ENCODE measurements at regions not wholly inside any gene's neighbourhood (a gene's known extent, or its start where the extent isn't known, plus 50 kb on each side); places are given as distances from the start of the nearest gene placed in this dataset.

- TF ChIP-seq, protein P1, sequence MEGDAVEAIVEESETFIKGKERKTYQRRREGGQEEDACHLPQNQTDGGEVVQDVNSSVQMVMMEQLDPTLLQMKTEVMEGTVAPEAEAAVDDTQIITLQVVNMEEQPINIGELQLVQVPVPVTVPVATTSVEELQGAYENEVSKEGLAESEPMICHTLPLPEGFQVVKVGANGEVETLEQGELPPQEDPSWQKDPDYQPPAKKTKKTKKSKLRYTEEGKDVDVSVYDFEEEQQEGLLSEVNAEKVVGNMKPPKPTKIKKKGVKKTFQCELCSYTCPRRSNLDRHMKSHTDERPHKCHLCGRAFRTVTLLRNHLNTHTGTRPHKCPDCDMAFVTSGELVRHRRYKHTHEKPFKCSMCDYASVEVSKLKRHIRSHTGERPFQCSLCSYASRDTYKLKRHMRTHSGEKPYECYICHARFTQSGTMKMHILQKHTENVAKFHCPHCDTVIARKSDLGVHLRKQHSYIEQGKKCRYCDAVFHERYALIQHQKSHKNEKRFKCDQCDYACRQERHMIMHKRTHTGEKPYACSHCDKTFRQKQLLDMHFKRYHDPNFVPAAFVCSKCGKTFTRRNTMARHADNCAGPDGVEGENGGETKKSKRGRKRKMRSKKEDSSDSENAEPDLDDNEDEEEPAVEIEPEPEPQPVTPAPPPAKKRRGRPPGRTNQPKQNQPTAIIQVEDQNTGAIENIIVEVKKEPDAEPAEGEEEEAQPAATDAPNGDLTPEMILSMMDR (IDR thresholded peaks at IDR 0.05; ENCODE audit: insufficient read depth, low read length): no peak
- no peak for TF ChIP-seq POLR2AphosphoS5 (IDR thresholded peaks at IDR 0.05; ENCODE audit: low read depth)
- TF ChIP-seq SPI1 (IDR thresholded peaks at IDR 0.05; ENCODE audit: borderline replicate concordance, low read depth): no peak
- TF ChIP-seq REST (IDR thresholded peaks at IDR 0.05; ENCODE audit: insufficient replicate concordance, low read depth): no peak
Observed at GRCh38 chr10:31709028-31709427, 219.6 kb downstream of the ARHGAP12 start.

Data from HL-60 (cell line).